ENCODE measurements at regions not wholly inside any gene's neighbourhood (a gene's known extent, or its start where the extent isn't known, plus 50 kb on each side); places are given as distances from the start of the nearest gene placed in this dataset.

DNA sequence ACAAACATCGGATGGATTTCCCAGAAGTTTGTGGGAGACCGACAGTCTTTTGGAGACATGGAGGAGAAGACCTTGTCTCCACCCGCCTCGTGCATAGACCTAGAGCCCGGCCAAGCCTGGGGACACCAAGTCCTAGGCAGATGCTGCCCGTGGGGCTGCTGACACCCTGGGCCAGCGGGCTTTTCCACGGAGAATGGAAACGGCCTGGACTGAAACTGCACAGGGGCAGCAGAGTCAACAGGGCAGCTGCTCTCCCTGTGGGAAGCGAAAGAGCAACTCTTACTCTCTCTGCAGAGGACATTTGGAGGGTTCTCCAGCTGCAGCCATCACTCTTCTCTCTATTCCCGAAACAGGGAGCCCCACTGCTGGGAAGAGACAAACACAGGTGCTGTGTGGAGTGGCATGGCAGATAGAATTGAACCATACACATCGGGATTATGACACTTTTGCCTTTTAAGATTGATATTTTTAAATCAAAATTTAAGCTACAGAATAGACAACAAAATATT lies 401.2 kb downstream of the THBS2 start:
- Histone ChIP-seq H3K27ac (ENCODE audit: low read depth in 1 of 2, low read length in 2 of 2) (no peak overlapping the region), H3K4me1 (ENCODE audit: control insufficient read depth in 4 of 4, insufficient read depth in 4 of 4, low read length in 3 of 4) (peaks cover 0 to 5% (median 2%) of the 10 kb centered on the region in 4 donors), H3K4me3 (ENCODE audit: low read depth in 1 of 3, low read length in 3 of 3) (no peak overlapping the region), H3K9ac (ENCODE audit: low read depth in 1 of 2, low read length in 2 of 2) (no peak overlapping the region), H3K27me3 (ENCODE audit: control insufficient read depth in 4 of 4, insufficient read depth in 4 of 4, low read length in 3 of 4) (no peaks in the 10 kb centered on the region), H3K9me3 (ENCODE audit: control insufficient read depth in 4 of 4, low read length in 3 of 4) (no peaks in the 10 kb centered on the region), H3K36me3 (ENCODE audit: control insufficient read depth in 4 of 4, insufficient read depth in 3 of 4, low read depth in 1 of 4, low read length in 3 of 4) (no peaks in the 10 kb centered on the region)
- TF ChIP-seq CTCF (IDR thresholded peaks at IDR 0.05; ENCODE audit: low read depth, low read length, missing input control) (no peak), FOXA1 (IDR thresholded peaks at IDR 0.05) (no peak), EGR1 (IDR thresholded peaks at IDR 0.05; ENCODE audit: low read depth in 2 of 2) (no peak), YY1 (IDR thresholded peaks at IDR 0.05) (no peak), REST (IDR thresholded peaks at IDR 0.05) (no peak), RXRA (IDR thresholded peaks at IDR 0.05) (no peak), JUND (IDR thresholded peaks at IDR 0.05) (no peak), TAF1 (conservative IDR thresholded peaks at IDR 0.05) (no peak), FOXA2 (IDR thresholded peaks at IDR 0.05) (no peak), SP1 (IDR thresholded peaks at IDR 0.05) (no peak), MAX (IDR thresholded peaks at IDR 0.05) (no peak), HNF4A (conservative IDR thresholded peaks at IDR 0.05) (no peak), HNF4G (IDR thresholded peaks at IDR 0.05) (no peak), NR2F2 (IDR thresholded peaks at IDR 0.05) (no peak), GABPA (IDR thresholded peaks at IDR 0.05 in 1 of 2, conservative IDR thresholded peaks at IDR 0.05 in 1 of 2) (no peak), RAD21 (IDR thresholded peaks at IDR 0.05) (no peak)
- TF ChIP-seq, protein P1, sequence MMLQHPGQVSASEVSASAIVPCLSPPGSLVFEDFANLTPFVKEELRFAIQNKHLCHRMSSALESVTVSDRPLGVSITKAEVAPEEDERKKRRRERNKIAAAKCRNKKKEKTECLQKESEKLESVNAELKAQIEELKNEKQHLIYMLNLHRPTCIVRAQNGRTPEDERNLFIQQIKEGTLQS (IDR thresholded peaks at IDR 0.05), result no peak
- TF ChIP-seq, protein P2, sequence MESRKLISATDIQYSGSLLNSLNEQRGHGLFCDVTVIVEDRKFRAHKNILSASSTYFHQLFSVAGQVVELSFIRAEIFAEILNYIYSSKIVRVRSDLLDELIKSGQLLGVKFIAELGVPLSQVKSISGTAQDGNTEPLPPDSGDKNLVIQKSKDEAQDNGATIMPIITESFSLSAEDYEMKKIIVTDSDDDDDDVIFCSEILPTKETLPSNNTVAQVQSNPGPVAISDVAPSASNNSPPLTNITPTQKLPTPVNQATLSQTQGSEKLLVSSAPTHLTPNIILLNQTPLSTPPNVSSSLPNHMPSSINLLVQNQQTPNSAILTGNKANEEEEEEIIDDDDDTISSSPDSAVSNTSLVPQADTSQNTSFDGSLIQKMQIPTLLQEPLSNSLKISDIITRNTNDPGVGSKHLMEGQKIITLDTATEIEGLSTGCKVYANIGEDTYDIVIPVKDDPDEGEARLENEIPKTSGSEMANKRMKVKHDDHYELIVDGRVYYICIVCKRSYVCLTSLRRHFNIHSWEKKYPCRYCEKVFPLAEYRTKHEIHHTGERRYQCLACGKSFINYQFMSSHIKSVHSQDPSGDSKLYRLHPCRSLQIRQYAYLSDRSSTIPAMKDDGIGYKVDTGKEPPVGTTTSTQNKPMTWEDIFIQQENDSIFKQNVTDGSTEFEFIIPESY (IDR thresholded peaks at IDR 0.05), result no peak
- 94% methylated on average over 12 of the region's 12 CpGs for WGBS
- DNase-seq (ENCODE audit: low spot score), result no peak

All from liver (tissue), 8 donors.